ENCODE measurements at regions not wholly inside any gene's neighbourhood (a gene's known extent, or its start where the extent isn't known, plus 50 kb on each side); places are given as distances from the start of the nearest gene placed in this dataset.

DNA sequence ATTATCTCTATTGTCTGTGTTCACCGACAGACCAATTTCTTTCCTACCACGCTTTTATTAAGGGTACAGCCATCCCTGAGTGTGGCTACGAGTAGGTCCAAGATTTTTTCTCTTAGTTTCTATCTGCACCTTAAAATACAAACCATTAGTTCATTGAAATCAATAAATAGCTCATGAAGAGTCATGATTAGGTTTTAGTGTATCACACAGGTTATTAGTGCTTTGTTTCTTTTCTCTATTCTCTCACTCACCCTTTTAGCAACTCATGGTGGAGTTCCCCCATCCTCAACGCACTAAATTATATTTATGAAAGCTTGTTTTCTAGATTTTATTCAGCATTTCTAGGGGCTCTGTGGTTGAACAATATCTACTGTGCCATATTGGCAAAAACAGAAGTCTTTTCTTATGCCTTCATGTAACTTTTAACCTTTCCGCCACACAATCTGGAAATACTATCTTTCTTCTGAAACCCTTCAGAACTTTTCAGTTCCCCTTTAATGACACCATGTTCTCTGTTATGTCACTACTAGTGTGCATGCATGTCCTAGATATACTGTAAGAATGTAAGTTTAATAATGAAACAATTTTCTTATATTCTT is 128.2 kb upstream of the LAMA2 start:
- Histone ChIP-seq H3K4me3 (ENCODE audit: low read depth in 1 of 3, low read length in 3 of 3) (no peak overlapping the region), H3K9ac (ENCODE audit: low read depth in 1 of 2, low read length in 2 of 2) (no peak overlapping the region), H3K36me3 (ENCODE audit: control insufficient read depth in 4 of 4, insufficient read depth in 3 of 4, low read depth in 1 of 4, low read length in 3 of 4) (no peaks in the 10 kb centered on the region), H3K4me1 (ENCODE audit: control insufficient read depth in 4 of 4, insufficient read depth in 4 of 4, low read length in 3 of 4) (no peaks in the 10 kb centered on the region), H3K27ac (ENCODE audit: low read depth in 1 of 2, low read length in 2 of 2) (no peak overlapping the region), H3K9me3 (ENCODE audit: control insufficient read depth in 4 of 4, low read length in 3 of 4) (peaks cover 0 to 1% (median 0%) of the 10 kb centered on the region in 4 donors), H3K27me3 (ENCODE audit: control insufficient read depth in 4 of 4, insufficient read depth in 4 of 4, low read length in 3 of 4) (no peaks in the 10 kb centered on the region)
- 78% methylated on average over 5 of the region's 5 CpGs for WGBS
- DNase-seq (ENCODE audit: low spot score) = no peak
- no peak for TF ChIP-seq FOXA2 (IDR thresholded peaks at IDR 0.05)
- no peak for TF ChIP-seq EGR1 (IDR thresholded peaks at IDR 0.05; ENCODE audit: low read depth in 2 of 2)
- TF ChIP-seq, protein P1, sequence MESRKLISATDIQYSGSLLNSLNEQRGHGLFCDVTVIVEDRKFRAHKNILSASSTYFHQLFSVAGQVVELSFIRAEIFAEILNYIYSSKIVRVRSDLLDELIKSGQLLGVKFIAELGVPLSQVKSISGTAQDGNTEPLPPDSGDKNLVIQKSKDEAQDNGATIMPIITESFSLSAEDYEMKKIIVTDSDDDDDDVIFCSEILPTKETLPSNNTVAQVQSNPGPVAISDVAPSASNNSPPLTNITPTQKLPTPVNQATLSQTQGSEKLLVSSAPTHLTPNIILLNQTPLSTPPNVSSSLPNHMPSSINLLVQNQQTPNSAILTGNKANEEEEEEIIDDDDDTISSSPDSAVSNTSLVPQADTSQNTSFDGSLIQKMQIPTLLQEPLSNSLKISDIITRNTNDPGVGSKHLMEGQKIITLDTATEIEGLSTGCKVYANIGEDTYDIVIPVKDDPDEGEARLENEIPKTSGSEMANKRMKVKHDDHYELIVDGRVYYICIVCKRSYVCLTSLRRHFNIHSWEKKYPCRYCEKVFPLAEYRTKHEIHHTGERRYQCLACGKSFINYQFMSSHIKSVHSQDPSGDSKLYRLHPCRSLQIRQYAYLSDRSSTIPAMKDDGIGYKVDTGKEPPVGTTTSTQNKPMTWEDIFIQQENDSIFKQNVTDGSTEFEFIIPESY (IDR thresholded peaks at IDR 0.05) = no peak
- no peak for TF ChIP-seq HNF4G (IDR thresholded peaks at IDR 0.05)
- TF ChIP-seq, protein P2, sequence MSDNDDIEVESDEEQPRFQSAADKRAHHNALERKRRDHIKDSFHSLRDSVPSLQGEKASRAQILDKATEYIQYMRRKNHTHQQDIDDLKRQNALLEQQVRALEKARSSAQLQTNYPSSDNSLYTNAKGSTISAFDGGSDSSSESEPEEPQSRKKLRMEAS (IDR thresholded peaks at IDR 0.05) = no peak
- no peak for TF ChIP-seq NR2F2 (IDR thresholded peaks at IDR 0.05)
- no peak for TF ChIP-seq FOXA1 (IDR thresholded peaks at IDR 0.05)
- no peak for TF ChIP-seq YY1 (IDR thresholded peaks at IDR 0.05)
- no peak for TF ChIP-seq JUND (IDR thresholded peaks at IDR 0.05)
- no peak for TF ChIP-seq TAF1 (conservative IDR thresholded peaks at IDR 0.05)
- no peak for TF ChIP-seq HNF4A (conservative IDR thresholded peaks at IDR 0.05)

DNA sequence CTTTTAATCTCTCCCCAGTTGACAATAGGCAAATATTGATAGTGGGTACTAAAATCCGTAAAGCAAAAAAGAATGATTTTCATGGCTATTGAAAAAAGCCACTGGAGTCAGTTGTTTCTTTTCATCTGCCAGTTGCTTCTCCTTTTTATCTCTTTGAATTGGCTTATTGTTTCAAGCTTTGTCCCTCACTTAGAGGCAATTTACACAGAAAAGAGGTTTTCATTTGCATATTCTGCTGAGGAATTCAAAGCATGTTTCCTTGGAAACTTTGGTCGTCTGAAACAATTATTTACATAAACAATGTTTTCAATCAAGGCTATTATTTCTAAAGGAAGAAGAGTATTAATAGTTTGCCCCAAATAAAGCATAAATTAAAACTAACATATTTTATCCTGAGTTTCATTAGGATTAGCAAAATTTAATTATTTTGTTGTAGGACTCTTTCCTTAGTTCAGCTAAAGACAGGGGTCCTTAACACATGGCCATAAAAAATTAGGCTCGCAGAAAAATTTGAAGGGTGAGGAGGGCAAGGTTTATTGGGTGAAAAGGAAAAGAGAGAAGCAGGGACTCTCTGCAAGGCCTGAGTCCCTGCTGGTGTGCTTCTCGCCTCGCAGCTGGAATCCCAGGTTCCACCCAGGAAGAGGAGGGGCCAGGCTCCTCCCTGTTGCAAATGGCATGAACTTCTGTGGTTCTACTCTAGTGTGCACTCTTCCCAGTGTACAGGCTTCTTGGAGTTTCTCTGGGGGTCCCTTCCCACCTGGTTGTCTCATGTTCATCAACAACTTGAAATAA is 138.8 kb upstream of the LAMA2 start:
- Histone ChIP-seq H3K27ac (ENCODE audit: low read depth in 1 of 2, low read length in 2 of 2) (no peak overlapping the region), H3K27me3 (ENCODE audit: control insufficient read depth in 4 of 4, insufficient read depth in 4 of 4, low read length in 3 of 4) (peaks cover 0 to 3% (median 0%) of the 10 kb centered on the region in 4 donors), H3K4me1 (ENCODE audit: control insufficient read depth in 4 of 4, insufficient read depth in 4 of 4, low read length in 3 of 4) (no peaks in the 10 kb centered on the region), H3K9me3 (ENCODE audit: control insufficient read depth in 4 of 4, low read length in 3 of 4) (no peaks in the 10 kb centered on the region), H3K4me3 (ENCODE audit: low read depth in 1 of 3, low read length in 3 of 3) (no peak overlapping the region), H3K36me3 (ENCODE audit: control insufficient read depth in 4 of 4, insufficient read depth in 3 of 4, low read depth in 1 of 4, low read length in 3 of 4) (no peaks in the 10 kb centered on the region), H3K9ac (ENCODE audit: low read depth in 1 of 2, low read length in 2 of 2) (no peak overlapping the region)
- 48% methylated on average over 5 of the region's 5 CpGs for WGBS
- DNase-seq (ENCODE audit: low spot score) = no peak
- no peak for TF ChIP-seq YY1 (IDR thresholded peaks at IDR 0.05)
- TF ChIP-seq FOXA1 (IDR thresholded peaks at IDR 0.05) = no peak
- TF ChIP-seq NR2F2 (IDR thresholded peaks at IDR 0.05) = no peak
- TF ChIP-seq RXRA (IDR thresholded peaks at IDR 0.05) = no peak
- TF ChIP-seq JUND (IDR thresholded peaks at IDR 0.05) = no peak
- TF ChIP-seq, protein P1 (IDR thresholded peaks at IDR 0.05) = no peak
- TF ChIP-seq SP1 (IDR thresholded peaks at IDR 0.05) = no peak
- TF ChIP-seq EGR1 (IDR thresholded peaks at IDR 0.05; ENCODE audit: low read depth in 2 of 2) = no peak
- no peak for TF ChIP-seq RAD21 (IDR thresholded peaks at IDR 0.05)
- TF ChIP-seq, protein P3, sequence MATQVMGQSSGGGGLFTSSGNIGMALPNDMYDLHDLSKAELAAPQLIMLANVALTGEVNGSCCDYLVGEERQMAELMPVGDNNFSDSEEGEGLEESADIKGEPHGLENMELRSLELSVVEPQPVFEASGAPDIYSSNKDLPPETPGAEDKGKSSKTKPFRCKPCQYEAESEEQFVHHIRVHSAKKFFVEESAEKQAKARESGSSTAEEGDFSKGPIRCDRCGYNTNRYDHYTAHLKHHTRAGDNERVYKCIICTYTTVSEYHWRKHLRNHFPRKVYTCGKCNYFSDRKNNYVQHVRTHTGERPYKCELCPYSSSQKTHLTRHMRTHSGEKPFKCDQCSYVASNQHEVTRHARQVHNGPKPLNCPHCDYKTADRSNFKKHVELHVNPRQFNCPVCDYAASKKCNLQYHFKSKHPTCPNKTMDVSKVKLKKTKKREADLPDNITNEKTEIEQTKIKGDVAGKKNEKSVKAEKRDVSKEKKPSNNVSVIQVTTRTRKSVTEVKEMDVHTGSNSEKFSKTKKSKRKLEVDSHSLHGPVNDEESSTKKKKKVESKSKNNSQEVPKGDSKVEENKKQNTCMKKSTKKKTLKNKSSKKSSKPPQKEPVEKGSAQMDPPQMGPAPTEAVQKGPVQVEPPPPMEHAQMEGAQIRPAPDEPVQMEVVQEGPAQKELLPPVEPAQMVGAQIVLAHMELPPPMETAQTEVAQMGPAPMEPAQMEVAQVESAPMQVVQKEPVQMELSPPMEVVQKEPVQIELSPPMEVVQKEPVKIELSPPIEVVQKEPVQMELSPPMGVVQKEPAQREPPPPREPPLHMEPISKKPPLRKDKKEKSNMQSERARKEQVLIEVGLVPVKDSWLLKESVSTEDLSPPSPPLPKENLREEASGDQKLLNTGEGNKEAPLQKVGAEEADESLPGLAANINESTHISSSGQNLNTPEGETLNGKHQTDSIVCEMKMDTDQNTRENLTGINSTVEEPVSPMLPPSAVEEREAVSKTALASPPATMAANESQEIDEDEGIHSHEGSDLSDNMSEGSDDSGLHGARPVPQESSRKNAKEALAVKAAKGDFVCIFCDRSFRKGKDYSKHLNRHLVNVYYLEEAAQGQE (IDR thresholded peaks at IDR 0.05) = no peak
- TF ChIP-seq HNF4G (IDR thresholded peaks at IDR 0.05) = no peak
- TF ChIP-seq, protein P4, sequence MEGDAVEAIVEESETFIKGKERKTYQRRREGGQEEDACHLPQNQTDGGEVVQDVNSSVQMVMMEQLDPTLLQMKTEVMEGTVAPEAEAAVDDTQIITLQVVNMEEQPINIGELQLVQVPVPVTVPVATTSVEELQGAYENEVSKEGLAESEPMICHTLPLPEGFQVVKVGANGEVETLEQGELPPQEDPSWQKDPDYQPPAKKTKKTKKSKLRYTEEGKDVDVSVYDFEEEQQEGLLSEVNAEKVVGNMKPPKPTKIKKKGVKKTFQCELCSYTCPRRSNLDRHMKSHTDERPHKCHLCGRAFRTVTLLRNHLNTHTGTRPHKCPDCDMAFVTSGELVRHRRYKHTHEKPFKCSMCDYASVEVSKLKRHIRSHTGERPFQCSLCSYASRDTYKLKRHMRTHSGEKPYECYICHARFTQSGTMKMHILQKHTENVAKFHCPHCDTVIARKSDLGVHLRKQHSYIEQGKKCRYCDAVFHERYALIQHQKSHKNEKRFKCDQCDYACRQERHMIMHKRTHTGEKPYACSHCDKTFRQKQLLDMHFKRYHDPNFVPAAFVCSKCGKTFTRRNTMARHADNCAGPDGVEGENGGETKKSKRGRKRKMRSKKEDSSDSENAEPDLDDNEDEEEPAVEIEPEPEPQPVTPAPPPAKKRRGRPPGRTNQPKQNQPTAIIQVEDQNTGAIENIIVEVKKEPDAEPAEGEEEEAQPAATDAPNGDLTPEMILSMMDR (IDR thresholded peaks at IDR 0.05; ENCODE audit: low read depth, low read length, missing input control) = no peak
- TF ChIP-seq GABPA (IDR thresholded peaks at IDR 0.05 in 1 of 2, conservative IDR thresholded peaks at IDR 0.05 in 1 of 2) = no peak
- no peak for TF ChIP-seq FOXA2 (IDR thresholded peaks at IDR 0.05)
- TF ChIP-seq, protein P5, sequence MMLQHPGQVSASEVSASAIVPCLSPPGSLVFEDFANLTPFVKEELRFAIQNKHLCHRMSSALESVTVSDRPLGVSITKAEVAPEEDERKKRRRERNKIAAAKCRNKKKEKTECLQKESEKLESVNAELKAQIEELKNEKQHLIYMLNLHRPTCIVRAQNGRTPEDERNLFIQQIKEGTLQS (IDR thresholded peaks at IDR 0.05) = no peak

Data from liver (tissue), 8 donors.